H9 (cell line): ENCODE measurements at regions not wholly inside any gene's neighbourhood (a gene's known extent, or its start where the extent isn't known, plus 50 kb on each side); places are given as distances from the start of the nearest gene placed in this dataset.

Source experiments
- DNase-seq: peaks from one replicate; pipeline ENCODE4 v3.0.0-alpha.2; 2017
- H2AFZ ChIP-seq: one replicate; pipeline ENCODE4 v1.6.1; 2013; ENCODE audit warnings: mild to moderate bottlenecking, low read length, control low read depth, moderate library complexity
- H2AK5ac ChIP-seq: 2 replicates; pipeline ENCODE4 v1.6.1; 2013; ENCODE audit warnings: low read length, control low read depth, mixed read lengths; ENCODE audit not compliant: insufficient read length
- H2BK120ac ChIP-seq: one replicate; pipeline ENCODE4 v1.6.1; 2013; ENCODE audit warnings: low read depth, mild to moderate bottlenecking, low read length, control low read depth, inconsistent platforms; ENCODE audit not compliant: poor library complexity, severe bottlenecking
- H2BK12ac ChIP-seq: 2 replicates; pipeline ENCODE4 v1.6.1; 2013; ENCODE audit warnings: low read length, control low read depth, mixed read lengths, low read depth; ENCODE audit not compliant: insufficient read length
- H2BK15ac ChIP-seq: 2 replicates; pipeline ENCODE4 v1.6.1; 2013; ENCODE audit warnings: low read depth, low read length, control low read depth
- H2BK20ac ChIP-seq: one replicate; pipeline ENCODE4 v1.6.1; 2013; ENCODE audit warnings: low read depth, mild to moderate bottlenecking, low read length, control low read depth, inconsistent platforms; ENCODE audit not compliant: poor library complexity, severe bottlenecking
- H2BK5ac ChIP-seq: 2 replicates; pipeline ENCODE4 v1.6.1; 2013; ENCODE audit warnings: low read length, control low read depth, mixed read lengths; ENCODE audit not compliant: insufficient read length
- H3K14ac ChIP-seq: 2 replicates; pipeline ENCODE4 v1.6.1; 2013; ENCODE audit warnings: low read length, control low read depth; ENCODE audit not compliant: insufficient read depth
- H3K18ac ChIP-seq: 2 replicates; pipeline ENCODE4 v1.6.1; 2013; ENCODE audit warnings: low read depth, mild to moderate bottlenecking, mixed read lengths, low read length, control low read depth; ENCODE audit not compliant: insufficient read length
- H3K23ac ChIP-seq: 2 replicates; pipeline ENCODE4 v1.6.1; 2013; ENCODE audit warnings: low read length, control low read depth, mixed read lengths, low read depth; ENCODE audit not compliant: insufficient read length
- H3K23me2 ChIP-seq: 2 replicates; pipeline ENCODE4 v1.6.1; 2013; ENCODE audit warnings: low read depth, mild to moderate bottlenecking, mixed read lengths, low read length, control low read depth; ENCODE audit not compliant: insufficient read length, poor library complexity, severe bottlenecking
- H3K27ac ChIP-seq: 2 replicates; pipeline ENCODE4 v1.5.1; 2013; ENCODE audit warnings: low read length, control low read depth, mixed read lengths, low read depth; ENCODE audit not compliant: insufficient read length
- H3K27me3 ChIP-seq: 2 replicates; pipeline ENCODE4 v1.6.1; 2013; ENCODE audit warnings: low read length, control low read depth, inconsistent platforms; ENCODE audit not compliant: insufficient read depth
- H3K4ac ChIP-seq: 2 replicates; pipeline ENCODE4 v1.6.1; 2013; ENCODE audit warnings: low read depth, mild to moderate bottlenecking, control low read depth, inconsistent platforms, low read length, moderate library complexity
- H3K4me1 ChIP-seq: 2 replicates; pipeline ENCODE4 v1.6.1; 2013; ENCODE audit warnings: low read length, control low read depth, inconsistent platforms; ENCODE audit not compliant: insufficient read depth
- H3K4me2 ChIP-seq: 2 replicates; pipeline ENCODE4 v1.6.1; 2013; ENCODE audit warnings: low read length, control low read depth, mixed read lengths; ENCODE audit not compliant: insufficient read length, insufficient read depth
- H3K56ac ChIP-seq: 2 replicates; pipeline ENCODE4 v1.6.1; 2013; ENCODE audit warnings: low read depth, mild to moderate bottlenecking, mixed read lengths, low read length, control low read depth; ENCODE audit not compliant: insufficient read length
- H3K79me1 ChIP-seq: 2 replicates; pipeline ENCODE4 v1.6.1; 2013; ENCODE audit warnings: low read depth, mild to moderate bottlenecking, moderate library complexity, low read length, control low read depth, inconsistent platforms; ENCODE audit not compliant: insufficient read depth, poor library complexity, severe bottlenecking
- H3K79me2 ChIP-seq: 2 replicates; pipeline ENCODE4 v1.6.1; 2013; ENCODE audit warnings: low read length, control low read depth, inconsistent platforms; ENCODE audit not compliant: insufficient read depth
- H3K9ac ChIP-seq: 2 replicates; pipeline ENCODE4 v1.6.1; 2013; ENCODE audit warnings: low read length, control low read depth, mixed read lengths; ENCODE audit not compliant: insufficient read length; ENCODE audit errors: extremely low read depth
- H3K9me3 ChIP-seq: one replicate; pipeline ENCODE4 v1.6.1; 2013; ENCODE audit warnings: low read depth, low read length, inconsistent platforms; ENCODE audit not compliant: control insufficient read depth
- H3T11ph ChIP-seq: one replicate; pipeline ENCODE4 v1.6.1; 2013; ENCODE audit warnings: mild to moderate bottlenecking, low read length, control low read depth, inconsistent platforms
- H4K20me1 ChIP-seq: one replicate; pipeline ENCODE4 v1.6.1; 2013; ENCODE audit not compliant: control insufficient read depth, insufficient read length, insufficient read depth
- H4K5ac ChIP-seq: 2 replicates; pipeline ENCODE4 v1.6.1; 2013; ENCODE audit warnings: low read depth, mild to moderate bottlenecking, mixed read lengths, low read length, control low read depth; ENCODE audit not compliant: insufficient read length
- H4K8ac ChIP-seq: replicated peaks from 2 replicates; pipeline ENCODE4 v1.6.1; 2013; ENCODE audit warnings: low read length, control low read depth, mixed read lengths, low read depth; ENCODE audit not compliant: insufficient read length
- H4K91ac ChIP-seq: 2 replicates; pipeline ENCODE4 v1.6.1; 2013; ENCODE audit warnings: low read depth, mild to moderate bottlenecking, moderate library complexity, mixed read lengths, low read length, control low read depth; ENCODE audit not compliant: insufficient read length
- H3K27ac Mint-ChIP-seq, 3 experiments: 2 replicates in 2 of 3; 3 replicates in 1 of 3; pipeline ENCODE4 v1.8.0; 2020 to 2021; ENCODE audit warnings: mixed read lengths in 3 of 3, mild to moderate bottlenecking in 1 of 3, moderate library complexity in 1 of 3
- H3K27me3 Mint-ChIP-seq: 2 replicates; pipeline ENCODE4 v1.8.0; 2021; ENCODE audit warnings: low read depth, mild to moderate bottlenecking, moderate library complexity, mixed read lengths
- H3K36me3 Mint-ChIP-seq, 3 experiments: 2 replicates in 2 of 3; 3 replicates in 1 of 3; pipeline ENCODE4 v1.8.0; 2020 to 2021; ENCODE audit warnings: low read depth in 3 of 3, mixed read lengths in 3 of 3; ENCODE audit not compliant: insufficient read depth in 1 of 3
- H3K4me1 Mint-ChIP-seq, 2 experiments: 2 replicates each; pipeline ENCODE4 v1.8.0; 2020; ENCODE audit warnings: mixed read lengths in 2 of 2
- H3K4me3 Mint-ChIP-seq, 2 experiments: 2 replicates in 1 of 2; 3 replicates in 1 of 2; pipeline ENCODE4 v1.8.0; 2020 to 2021; ENCODE audit warnings: mild to moderate bottlenecking in 2 of 2, mixed read lengths in 2 of 2, moderate library complexity in 1 of 2
- H3K9me3 Mint-ChIP-seq, 2 experiments: 2 replicates in 1 of 2; 3 replicates in 1 of 2; pipeline ENCODE4 v1.8.0; 2020; ENCODE audit warnings: mild to moderate bottlenecking in 2 of 2, mixed read lengths in 2 of 2, moderate library complexity in 1 of 2
- WGBS: extraction: QIAGEN DNeasy Blood & Tissue Kit; methylation state at CpG from one replicate; pipeline ENCODE4 v1.1.7; 2013; ENCODE audit warnings: missing lambda C conversion rate, low lambda C conversion rate, mixed read lengths; ENCODE audit not compliant: insufficient read length; ENCODE audit errors: extremely low coverage; 5-methylcytosine and 5-hydroxymethylcytosine counted together
- TF ChIP-seq, protein P1 (sequence below): fragments of 200-600 bp; sonication (generic); conservative IDR thresholded peaks from 3 replicates; pipeline ENCODE4 v1.8.0; 2021; ENCODE audit warnings: antibody characterized with exemption, mild to moderate bottlenecking

DNA sequence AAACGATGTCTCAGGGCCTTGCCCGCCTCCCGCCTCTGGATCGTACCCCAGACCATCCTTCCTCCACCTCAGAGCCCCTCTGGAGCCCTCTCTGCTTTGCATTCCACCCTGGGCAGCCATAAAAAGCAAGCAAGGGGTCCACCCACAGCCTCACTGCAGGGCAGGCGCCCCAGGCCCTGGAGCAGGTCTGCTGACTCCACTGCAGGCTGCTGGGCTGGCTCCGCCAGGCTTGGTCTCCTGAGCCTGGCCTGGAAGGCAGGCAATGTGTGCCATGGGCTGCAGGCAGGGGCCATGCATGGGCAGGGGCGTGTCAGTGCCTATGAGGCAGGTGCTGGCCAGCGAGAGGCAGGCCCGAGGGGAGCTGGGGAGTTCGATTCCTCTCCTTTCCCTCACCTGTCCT lies 186.0 kb downstream of the ANKRD30B start:
- no peak overlapping the region for H2BK120ac ChIP-seq
- H3K27me3 ChIP-seq, result no peaks in the 10 kb centered on the region
- no peaks in the 10 kb centered on the region for H3K79me1 ChIP-seq
- H4K91ac ChIP-seq, result no peak overlapping the region
- H2AFZ ChIP-seq, result no peak overlapping the region
- H3K36me3 Mint-ChIP-seq, result peaks cover 21 to 47% (median 33%) of the 10 kb centered on the region in 3 experiments; a peak in 6 of 7 replicates
- H3K9ac ChIP-seq, result no peak overlapping the region
- H3K27ac ChIP-seq, result no peak overlapping the region
- H3K4ac ChIP-seq, result no peak overlapping the region
- no peak overlapping the region for H3K56ac ChIP-seq
- H3K9me3 Mint-ChIP-seq, result peaks cover 92 to 95% of the 10 kb centered on the region in 2 experiments
- H3K4me1 ChIP-seq, result no peaks in the 10 kb centered on the region
- TF ChIP-seq, protein P1, sequence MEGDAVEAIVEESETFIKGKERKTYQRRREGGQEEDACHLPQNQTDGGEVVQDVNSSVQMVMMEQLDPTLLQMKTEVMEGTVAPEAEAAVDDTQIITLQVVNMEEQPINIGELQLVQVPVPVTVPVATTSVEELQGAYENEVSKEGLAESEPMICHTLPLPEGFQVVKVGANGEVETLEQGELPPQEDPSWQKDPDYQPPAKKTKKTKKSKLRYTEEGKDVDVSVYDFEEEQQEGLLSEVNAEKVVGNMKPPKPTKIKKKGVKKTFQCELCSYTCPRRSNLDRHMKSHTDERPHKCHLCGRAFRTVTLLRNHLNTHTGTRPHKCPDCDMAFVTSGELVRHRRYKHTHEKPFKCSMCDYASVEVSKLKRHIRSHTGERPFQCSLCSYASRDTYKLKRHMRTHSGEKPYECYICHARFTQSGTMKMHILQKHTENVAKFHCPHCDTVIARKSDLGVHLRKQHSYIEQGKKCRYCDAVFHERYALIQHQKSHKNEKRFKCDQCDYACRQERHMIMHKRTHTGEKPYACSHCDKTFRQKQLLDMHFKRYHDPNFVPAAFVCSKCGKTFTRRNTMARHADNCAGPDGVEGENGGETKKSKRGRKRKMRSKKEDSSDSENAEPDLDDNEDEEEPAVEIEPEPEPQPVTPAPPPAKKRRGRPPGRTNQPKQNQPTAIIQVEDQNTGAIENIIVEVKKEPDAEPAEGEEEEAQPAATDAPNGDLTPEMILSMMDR, result no peak
- H3K4me1 Mint-ChIP-seq, result no peaks in the 10 kb centered on the region
- H3K27ac Mint-ChIP-seq, result no peak overlapping the region
- H3K14ac ChIP-seq, result no peak overlapping the region
- no CpG with 5 or more reads among the region's 10 CpGs for WGBS
- H4K5ac ChIP-seq, result no peak overlapping the region
- no peak overlapping the region for H3K18ac ChIP-seq
- H3K4me3 Mint-ChIP-seq, result no peak overlapping the region; a peak in 1 of 5 replicates
- H2BK12ac ChIP-seq, result no peak overlapping the region
- no peak overlapping the region for H2BK15ac ChIP-seq
- peaks cover 4% of the 10 kb centered on the region for H4K20me1 ChIP-seq
- H3K4me2 ChIP-seq, result no peak overlapping the region
- no peak overlapping the region for H2AK5ac ChIP-seq
- no peak overlapping the region for H2BK20ac ChIP-seq
- DNase-seq, result no peak
- H3K23me2 ChIP-seq, result no peaks in the 10 kb centered on the region
- H2BK5ac ChIP-seq, result no peak overlapping the region
- H3T11ph ChIP-seq, result no peak overlapping the region
- H3K9me3 ChIP-seq, result peaks cover 98% of the 10 kb centered on the region
- no peak overlapping the region for H4K8ac ChIP-seq
- H3K79me2 ChIP-seq, result no peaks in the 10 kb centered on the region
- peaks cover 5% of the 10 kb centered on the region for H3K27me3 Mint-ChIP-seq
- no peak overlapping the region for H3K23ac ChIP-seq
